ENCODE measurements at regions not wholly inside any gene's neighbourhood (a gene's known extent, or its start where the extent isn't known, plus 50 kb on each side); places are given as distances from the start of the nearest gene placed in this dataset.

DNA sequence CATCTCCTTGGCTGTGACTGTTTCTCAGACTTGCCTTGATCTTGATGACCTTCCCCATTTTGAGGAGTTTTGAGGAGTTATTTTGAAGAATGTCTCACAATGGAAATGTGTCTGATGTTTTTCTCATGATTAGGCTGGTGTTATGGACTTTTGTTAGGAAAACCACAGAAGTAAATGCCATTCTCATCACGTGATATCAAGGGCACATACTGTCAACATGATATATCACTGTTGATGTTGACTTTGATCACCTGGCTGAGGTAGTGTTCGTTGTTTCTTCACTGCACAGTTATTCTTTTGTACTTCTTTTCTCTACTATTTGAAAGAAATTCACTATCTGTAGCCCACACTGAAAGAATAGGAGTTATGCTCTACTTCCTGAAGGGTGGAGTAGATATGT, 194.7 kb upstream of the MPHOSPH6 start:
- FAIRE-seq (no peak), DNase-seq (ENCODE audit: extremely low spot score, insufficient read length, low read depth) (no peak)

DNA sequence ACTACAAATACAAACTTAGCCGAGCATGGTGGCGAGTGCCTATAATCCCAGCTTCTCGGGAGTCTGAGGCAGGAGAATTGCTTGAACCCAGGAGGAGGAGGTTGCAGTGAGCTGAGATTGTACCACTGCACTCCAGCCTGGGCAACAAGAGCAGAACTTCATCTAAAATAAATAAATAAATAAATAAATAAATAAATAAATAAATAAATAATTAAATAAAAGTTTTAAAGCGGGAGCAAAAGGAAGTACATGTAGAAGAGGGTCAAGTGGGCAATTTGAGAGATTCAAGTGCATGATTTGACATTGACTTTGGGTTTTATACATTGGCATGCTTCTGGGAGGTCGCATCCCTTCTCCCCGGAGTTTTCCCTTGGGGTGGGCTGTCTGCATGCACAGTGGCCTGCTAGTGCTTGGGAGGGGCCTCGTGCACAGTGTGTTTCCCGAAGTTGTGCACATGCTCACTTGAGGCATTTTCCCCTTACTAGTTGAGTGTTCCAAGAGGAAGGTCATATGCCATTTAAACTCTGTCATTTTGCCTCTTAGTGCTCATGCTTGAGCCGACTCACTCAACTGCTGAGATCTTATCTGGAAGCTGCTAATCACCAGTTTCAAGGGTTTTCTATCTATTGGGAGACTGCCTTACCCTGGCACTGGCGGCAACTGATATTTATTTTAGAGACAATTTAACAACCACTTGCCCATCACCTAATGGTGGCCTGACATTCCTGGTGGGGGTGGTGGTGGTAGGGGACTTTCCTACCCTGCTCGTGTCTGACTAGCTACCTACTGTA, 193.2 kb upstream of the MPHOSPH6 start:
- FAIRE-seq (no peak), DNase-seq (ENCODE audit: extremely low spot score, insufficient read length, low read depth) (no peak)

DNA sequence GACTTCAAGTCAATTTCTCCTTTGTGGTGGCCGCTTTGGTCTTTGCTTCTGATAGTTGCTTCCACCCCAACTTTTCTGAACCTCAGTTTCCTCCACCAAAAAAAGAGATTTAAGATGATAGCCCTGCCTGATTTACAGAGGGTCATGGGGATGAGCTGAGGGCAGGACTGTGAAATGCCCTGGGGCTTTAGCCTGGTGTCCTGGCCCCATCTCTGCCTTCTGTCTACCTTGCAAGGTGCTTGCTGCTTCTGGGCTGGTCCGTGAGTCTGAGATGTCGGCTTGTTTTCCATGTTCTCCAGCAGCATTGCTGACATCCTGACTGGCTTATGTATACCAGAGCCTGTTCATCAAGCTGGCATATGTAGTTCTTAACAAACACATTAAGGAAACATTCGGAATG, 191.9 kb upstream of the MPHOSPH6 start:
- FAIRE-seq (no peak), DNase-seq (ENCODE audit: extremely low spot score, insufficient read length, low read depth) (no peak)

DNA sequence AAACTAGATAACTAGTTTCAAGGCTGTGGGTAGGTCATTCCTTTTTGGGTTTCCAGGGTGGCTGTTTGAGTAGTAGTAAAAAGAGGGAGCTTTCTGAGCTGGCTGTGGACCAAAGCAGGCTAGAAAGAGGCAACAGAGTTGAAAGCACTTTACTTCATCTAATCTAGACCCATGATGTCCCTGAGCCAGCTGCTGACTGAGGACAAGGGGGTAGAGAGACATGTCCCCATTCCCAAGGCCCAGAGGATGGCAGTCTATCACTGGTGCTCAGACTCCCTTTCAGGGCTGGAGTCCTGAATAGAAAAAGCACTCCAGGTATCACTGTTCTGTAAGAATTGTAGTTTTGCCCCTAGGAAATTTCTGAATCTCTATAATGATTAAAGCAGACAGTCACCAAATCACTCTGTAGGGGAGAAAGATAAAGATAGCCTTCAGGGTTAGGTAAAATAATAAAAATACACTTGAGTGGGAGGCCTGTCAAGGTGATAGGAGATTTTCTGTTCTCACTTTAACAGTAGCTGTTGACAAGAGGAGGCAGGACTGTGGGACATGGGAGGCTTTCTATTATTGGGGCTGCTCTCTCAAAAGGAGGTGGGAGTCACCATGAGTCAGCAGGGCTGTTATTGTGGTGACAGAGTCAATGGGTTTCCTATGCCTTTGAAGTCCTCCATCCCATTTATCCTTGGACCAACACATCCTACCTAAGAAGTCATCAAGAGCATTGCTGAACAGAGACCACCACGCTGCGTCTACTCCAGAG, 190.2 kb upstream of the MPHOSPH6 start:
- FAIRE-seq: no peak
- no peak for DNase-seq (ENCODE audit: extremely low spot score, insufficient read length, low read depth)

DNA sequence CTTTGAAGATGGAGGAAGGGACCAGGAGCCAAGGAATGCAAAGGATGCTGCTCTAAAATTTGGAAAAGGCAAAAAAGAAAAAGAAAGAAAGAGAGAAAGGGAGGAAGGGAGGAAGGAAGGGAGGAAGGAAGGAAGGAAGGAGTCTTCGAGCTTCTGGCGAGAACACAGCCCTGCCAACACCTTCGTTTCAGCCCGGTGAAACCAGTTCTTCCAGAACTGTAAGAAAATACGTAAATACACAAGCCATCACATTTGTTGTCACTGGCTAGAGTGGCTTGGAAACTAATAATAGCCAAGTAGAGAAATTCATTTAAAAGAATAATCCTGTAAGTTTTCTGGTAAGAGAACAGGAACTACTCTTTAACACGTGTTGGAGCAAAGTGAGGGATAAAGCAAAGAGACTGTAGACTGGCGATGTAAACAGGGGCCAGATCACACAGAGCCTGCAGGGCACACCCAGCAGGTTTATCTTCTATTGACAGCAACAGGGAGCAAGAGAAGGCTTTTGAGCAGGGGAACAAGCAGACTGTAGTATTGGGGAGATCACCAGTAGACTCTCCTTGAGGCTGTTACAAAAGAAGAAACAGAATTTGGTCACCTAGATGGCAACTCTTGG, 188.7 kb upstream of the MPHOSPH6 start:
- DNase-seq (ENCODE audit: extremely low spot score, insufficient read length, low read depth): no peak
- no peak for FAIRE-seq

DNA sequence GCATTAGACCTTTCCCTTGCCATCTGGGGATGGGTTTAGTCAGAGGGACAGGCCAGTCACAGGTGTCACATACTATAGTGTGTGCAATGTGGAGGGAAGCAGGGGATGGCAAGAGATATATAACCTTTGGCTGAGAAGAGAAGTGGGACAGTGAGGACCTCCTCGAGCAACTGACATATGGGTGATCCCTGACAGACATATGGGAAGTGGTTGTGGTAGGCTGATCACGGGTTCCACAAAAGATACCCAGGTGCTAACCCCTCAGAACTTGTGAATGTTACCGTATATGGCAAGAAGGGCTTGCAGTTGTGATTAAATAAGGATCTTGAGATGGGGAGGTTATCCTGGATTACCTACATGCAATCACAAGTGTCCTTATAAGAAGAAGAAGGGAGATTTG, 188.1 kb upstream of the MPHOSPH6 start:
- FAIRE-seq: no peak
- DNase-seq (ENCODE audit: extremely low spot score, insufficient read length, low read depth): no peak

DNA sequence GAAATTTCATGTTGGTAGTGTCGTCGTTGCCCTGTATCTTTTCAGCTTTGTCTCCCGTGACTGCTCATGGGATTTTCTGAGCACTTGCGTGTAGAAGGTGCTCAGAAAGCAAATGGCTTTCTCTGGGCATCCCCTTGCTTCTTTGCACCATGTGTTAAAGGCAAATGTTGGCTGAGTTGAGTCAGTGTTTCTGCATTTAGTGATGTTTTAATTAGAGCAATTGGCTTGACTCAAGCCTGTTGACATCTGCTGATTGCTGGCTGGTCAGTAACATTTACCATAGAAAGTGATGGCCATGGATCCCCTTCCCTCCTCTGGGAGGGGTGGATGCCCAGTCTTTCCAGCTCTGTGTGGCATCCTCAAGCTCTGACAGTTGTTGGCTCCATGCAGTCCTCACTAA, 187.2 kb upstream of the MPHOSPH6 start:
- no peak for FAIRE-seq
- no peak for DNase-seq (ENCODE audit: extremely low spot score, insufficient read length, low read depth)

DNA sequence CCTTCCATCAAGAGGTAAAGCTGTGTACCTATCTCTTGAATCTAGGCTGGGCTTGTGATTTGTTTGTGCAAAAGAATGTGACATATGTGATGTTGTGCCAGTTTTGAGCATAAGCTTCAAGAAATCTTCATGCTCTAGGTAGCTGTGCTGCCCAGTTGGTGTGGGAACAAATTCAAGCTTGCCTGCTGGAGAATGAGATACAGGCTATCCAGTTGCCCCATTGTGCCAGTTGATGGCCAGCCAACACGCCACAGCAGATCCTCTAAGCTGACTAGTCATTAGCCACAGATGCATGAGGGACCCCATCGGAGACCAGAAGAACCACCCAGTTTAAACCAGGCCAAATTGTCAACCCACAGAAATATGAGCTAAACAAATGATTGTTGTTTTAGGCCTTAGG, 180.5 kb upstream of the MPHOSPH6 start:
- FAIRE-seq: no peak
- DNase-seq (ENCODE audit: extremely low spot score, insufficient read length, low read depth): no peak

DNA sequence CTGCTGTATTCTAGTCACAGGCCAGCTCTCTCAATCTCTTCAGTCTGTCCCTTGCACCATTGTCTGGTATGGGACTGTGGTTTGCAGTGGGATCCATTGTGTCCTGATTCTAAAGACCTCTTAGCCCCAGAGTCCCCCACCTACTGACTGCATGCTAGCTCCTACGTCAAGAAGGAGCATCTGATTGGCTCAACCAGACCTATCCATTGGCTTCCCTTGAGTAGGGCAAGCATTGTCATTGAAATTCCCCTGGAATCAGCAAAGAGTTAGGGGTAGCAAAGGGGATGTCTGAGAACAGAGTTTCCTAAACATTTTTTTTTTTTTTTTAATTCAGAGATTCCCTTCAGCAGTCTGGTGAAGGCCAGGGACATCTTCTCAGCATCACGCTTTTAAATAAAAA, 175.3 kb upstream of the MPHOSPH6 start:
- FAIRE-seq (no peak), DNase-seq (ENCODE audit: extremely low spot score, insufficient read length, low read depth) (no peak)

DNA sequence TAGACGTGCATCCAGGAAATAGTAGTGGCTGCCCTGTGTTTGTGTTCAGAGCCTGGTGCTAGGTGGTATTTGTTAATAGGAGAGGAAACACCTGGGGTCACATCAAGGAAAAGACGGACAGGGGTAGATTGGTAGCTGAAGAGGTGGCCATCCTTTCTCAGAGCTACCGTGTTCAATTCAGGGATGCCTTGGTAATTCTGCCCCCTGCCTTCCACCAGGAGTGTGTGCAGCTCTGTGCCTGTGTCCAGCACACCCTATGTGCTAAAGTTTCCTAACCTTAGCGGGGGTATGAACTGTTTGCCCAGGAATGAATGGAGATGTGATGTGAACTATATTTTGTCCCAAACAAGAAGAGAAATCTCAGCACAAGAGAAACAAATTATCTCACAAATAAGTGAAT, 174.1 kb upstream of the MPHOSPH6 start:
- DNase-seq (ENCODE audit: extremely low spot score, insufficient read length, low read depth): no peak
- no peak for FAIRE-seq

DNA sequence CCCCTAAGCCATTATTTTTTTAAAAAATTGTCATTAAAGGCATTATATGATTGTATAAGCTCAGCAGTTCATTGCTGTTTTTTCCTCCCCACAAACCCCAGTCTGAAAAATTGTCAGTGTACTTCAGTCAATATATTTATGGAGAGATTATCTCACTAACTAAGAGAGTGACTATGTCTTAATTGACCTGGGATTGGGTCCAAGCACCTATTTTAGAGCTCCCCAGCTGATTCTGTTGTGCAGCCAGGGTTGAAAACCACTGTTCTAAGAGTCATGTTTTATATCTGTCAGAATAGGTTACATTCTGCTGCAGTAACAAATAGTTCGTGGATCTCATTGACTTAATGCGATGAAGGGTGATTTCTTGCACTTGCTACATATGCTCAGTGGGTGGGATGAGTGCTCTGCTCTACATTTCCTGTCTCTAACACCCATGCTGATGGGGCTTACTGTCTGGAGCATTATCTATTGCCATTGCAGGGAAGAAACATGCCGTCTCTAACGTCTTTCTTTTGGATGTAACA, 171.2 kb upstream of the MPHOSPH6 start:
- no peak for DNase-seq (ENCODE audit: extremely low spot score, insufficient read length, low read depth)
- no peak for FAIRE-seq

DNA sequence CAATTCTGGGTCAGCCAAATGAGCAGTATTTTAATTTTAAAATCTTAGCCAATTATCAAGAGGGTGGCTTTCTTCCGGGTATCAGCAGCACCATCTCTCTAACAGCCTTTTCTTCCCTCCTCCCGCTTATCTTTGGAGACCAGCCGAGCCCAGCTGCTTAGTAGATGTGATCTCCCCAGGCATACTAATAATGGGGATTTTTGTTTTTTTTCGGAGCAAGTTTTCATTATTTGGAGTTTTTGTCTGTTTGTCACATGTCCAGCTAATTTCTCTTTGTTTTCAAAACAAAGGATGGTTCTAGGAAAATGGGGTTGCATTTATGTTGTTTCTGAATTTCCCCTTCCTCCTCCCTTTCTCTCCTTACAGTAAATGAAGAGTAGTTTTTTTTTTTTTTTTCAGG, 170.5 kb upstream of the MPHOSPH6 start:
- FAIRE-seq (no peak), DNase-seq (ENCODE audit: extremely low spot score, insufficient read length, low read depth) (no peak)

DNA sequence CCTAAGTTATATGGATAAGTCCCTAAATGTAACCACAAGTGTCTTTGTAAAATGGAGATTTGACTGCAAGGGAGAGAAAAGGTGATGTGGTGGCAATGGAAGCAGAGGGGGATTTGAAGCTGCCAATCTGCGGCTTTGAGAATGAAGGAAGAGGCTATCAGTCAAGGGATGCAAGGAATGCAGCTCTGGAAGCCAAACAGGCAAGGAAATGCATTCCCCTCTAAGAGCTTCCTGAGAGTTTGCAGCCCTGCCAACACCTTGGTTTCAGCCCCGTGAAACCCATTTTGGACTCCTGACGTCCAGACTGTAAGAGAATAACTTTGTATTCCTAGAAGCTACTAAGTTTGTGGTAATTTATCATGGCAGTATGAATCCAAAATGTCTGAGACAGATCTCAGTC, 167.3 kb upstream of the MPHOSPH6 start:
- FAIRE-seq (no peak), DNase-seq (ENCODE audit: extremely low spot score, insufficient read length, low read depth) (no peak)

DNA sequence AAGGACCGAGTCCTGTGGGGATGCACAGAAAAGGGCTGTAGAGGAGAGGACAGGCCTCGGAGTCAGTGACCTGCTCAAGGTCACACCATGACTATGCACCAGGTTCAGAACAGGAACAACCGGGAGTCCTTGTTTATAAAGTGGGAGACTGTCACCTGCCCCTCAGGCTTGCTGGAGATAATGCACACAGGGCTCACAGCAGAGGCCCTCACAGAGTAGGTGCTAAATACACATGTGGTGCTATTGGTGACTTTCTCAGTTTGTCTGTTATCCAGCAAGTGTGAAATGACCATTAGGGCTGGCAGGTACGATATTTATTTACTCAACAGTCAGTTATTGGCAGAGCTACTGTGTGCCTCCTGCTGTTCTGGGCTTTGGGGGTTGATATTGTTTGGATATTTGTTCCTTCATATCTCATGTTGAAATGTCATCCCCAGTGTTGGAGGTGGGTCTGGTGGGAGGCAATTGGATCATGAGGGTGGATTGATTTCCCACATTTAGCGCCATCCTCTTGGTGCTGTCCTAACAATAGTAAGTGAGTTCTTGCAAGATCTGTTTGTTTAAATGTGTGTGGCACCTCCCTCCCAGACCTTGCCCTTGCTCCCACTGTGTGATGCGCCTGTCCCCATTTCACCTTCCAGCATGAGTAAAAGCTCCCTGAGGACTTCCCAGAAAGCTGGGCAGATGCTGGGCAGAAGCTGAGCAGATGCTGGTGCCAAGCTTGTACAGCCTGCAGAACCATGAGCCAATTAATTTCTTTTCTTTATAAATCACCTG, 162.1 kb upstream of the MPHOSPH6 start:
- FAIRE-seq: no peak

DNA sequence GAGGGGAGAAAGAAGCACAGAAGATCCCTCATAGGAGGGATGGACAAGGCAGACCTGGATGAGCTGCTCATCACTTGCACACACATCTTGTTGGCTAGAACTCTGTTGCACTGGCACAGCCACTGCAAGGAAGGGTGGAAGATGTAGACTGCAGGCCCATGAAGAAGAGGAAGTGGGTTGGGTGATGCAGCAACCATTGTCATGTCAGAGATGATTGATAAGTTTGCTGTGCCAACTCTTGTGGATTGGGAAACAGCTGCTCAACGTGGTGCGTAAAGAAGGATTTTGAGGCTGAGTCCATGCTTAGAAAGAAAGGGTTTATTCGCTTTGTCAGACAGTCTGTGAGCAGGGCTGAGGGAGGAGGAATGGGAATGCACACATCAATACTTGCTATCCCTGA, 161.4 kb upstream of the MPHOSPH6 start:
- FAIRE-seq (no peak), DNase-seq (ENCODE audit: extremely low spot score, insufficient read length, low read depth) (no peak)

More for the DNA sequence above, 162.1 kb upstream of the MPHOSPH6 start:
- no peak for DNase-seq (ENCODE audit: extremely low spot score, insufficient read length, low read depth)

DNA sequence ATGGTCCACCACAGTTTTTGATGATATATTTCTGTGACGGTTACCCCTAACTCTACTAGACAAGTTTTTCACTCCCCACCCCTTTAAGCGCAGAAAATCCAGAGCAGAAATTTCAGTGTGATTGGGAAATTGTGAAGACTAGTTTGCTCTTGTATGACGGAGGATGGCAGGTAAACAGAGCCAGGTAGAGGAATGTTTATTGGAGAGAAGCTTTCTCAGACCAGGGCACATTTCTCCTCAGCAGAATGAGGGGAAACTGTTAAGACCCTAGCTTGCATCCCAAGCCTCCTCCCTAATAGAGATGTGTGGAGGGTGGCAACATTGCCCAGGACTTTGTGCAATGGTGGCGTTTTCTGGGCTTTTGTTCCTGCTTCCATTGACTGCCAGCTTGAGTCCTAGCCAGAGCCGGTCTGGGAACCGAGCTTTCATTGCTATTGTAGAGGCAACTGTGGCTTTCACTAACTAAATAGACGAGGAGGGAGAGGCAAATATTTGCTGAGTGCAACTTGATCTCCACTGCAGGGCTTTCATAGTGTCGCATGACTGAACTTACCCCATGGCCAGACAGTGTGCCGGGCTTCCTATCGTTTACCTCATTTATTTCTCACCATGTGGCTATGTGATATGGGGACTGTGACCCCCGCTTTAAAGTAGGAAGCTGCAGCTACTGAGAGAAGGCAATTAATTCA, 159.6 kb upstream of the MPHOSPH6 start:
- DNase-seq (ENCODE audit: extremely low spot score, insufficient read length, low read depth): no peak
- FAIRE-seq: no peak

DNA sequence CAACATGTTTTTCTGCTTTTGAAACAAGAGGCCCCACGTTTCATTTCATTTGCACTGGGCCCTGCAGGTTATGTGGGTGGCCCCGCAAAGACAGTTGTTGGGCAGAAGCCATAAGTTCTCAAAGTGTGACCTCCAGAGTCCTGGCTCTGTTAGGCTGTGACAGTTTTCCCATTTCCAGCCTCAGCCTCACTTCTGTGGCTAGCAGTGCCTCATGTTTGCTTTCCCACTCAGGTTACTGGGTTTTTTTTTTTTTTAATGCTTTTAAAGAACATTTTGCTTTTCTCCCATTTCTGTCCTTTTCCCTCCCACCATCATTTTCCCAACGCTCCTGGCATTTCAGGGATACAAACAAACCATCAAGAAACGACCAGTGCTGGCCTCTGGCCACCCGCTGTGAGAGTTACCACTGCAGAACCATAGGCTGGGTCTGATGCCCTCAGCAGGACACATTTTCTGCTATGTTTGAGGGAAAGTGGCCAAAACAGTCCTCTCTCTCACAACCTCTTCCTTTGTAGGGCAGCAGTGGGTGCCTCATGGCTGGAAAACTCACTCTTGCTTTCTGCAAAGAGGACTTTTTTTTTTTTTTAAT, 159.0 kb upstream of the MPHOSPH6 start:
- FAIRE-seq: no peak

DNA sequence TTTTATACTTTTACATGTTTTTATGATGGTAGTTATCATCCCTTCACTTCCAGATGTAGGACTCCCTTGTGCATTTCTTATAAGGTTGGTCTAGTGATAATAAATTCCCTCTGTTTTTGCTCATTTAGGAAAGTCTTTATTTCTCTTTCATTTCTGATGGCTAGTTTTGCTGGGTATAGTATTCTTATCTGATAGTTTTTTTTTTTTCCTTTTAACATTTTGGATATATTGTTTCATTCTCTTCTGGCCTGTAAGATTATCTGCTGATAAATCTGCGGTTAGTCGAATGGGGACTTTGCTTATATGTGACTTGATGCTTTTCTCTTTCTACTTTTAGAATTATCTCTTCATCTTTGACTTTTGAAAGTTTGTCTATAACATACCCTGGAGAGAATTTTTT, 153.1 kb upstream of the MPHOSPH6 start:
- FAIRE-seq (no peak), DNase-seq (ENCODE audit: extremely low spot score, insufficient read length, low read depth) (no peak)

More for the DNA sequence above, 159.0 kb upstream of the MPHOSPH6 start:
- DNase-seq (ENCODE audit: extremely low spot score, insufficient read length, low read depth): no peak

DNA sequence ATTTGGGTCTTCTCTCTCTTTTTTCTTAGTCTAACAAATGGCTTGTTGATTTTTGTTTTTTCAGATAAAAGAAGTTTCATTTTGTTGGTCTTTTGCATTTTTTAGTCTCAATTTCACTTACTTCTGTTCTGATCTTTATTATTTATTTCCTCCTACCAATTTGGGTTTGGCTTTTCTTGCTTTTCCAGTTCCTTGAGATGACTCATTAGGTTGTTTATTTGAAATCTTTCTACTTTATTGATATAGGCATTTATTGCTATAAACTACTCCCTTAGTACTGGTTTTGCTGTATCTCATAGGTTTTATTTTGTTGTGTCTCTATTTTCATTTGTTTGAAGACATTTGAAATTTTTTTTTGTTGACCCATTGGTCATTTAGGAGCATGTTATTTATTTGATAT, 152.2 kb upstream of the MPHOSPH6 start:
- no peak for FAIRE-seq

More for the DNA sequence above, 152.2 kb upstream of the MPHOSPH6 start:
- DNase-seq (ENCODE audit: extremely low spot score, insufficient read length, low read depth): no peak
